ENCODE measurements at regions not wholly inside any gene's neighbourhood (a gene's known extent, or its start where the extent isn't known, plus 50 kb on each side); places are given as distances from the start of the nearest gene placed in this dataset.

DNA sequence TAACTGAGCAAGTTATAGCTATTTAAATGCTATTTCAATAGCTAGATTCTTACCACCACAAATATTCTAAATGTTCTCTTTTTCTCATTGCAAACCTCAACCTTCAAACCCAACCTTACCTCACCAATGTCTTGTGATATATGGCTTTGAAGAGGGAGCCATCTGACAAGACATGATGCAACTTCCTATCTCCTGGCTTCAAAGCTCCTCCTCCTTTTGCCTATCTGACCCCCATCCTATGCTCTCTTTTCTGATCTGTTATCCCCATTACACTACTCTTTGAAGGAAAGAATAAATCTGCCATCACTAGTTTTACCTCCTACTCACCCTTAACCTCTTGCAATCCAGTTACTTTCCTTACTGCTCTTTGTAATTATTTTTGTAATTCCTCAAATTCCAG, 235.6 kb upstream of the ZSWIM2 start:
- Histone ChIP-seq H3K27me3 (ENCODE audit: low read depth, low read length) (no peaks in the 10 kb centered on the region), H2AFZ (ENCODE audit: low read depth, low read length) (no peak overlapping the region), H3K27ac (ENCODE audit: low read length) (no peak overlapping the region), H3K4me2 (ENCODE audit: low read length) (no peak overlapping the region), H3K9ac (ENCODE audit: low read length) (no peak overlapping the region), H3K79me2 (ENCODE audit: low read length) (no peaks in the 10 kb centered on the region), H3K9me3 (ENCODE audit: insufficient read depth, low read length) (no peaks in the 10 kb centered on the region), H3K4me1 (ENCODE audit: low read length) (no peaks in the 10 kb centered on the region), H4K20me1 (ENCODE audit: insufficient read depth, low read length) (no peaks in the 10 kb centered on the region), H3K36me3 (replicated peaks; ENCODE audit: low read depth, low read length) (no peaks in the 10 kb centered on the region), H3K4me3 (ENCODE audit: low read length) (no peak overlapping the region)
- TF ChIP-seq CTCF (IDR thresholded peaks at IDR 0.05; ENCODE audit: low read depth, low read length) = no peak

- Histone ChIP-seq H3K4me2 (ENCODE audit: low read length) (no peak overlapping the region), H3K36me3 (replicated peaks; ENCODE audit: low read depth, low read length) (no peaks in the 10 kb centered on the region), H3K27ac (ENCODE audit: low read length) (no peak overlapping the region), H3K79me2 (ENCODE audit: low read length) (no peaks in the 10 kb centered on the region), H3K9ac (ENCODE audit: low read length) (no peak overlapping the region), H3K4me3 (ENCODE audit: low read length) (no peak overlapping the region), H3K27me3 (ENCODE audit: low read depth, low read length) (no peaks in the 10 kb centered on the region), H4K20me1 (ENCODE audit: insufficient read depth, low read length) (no peaks in the 10 kb centered on the region), H3K9me3 (ENCODE audit: insufficient read depth, low read length) (no peaks in the 10 kb centered on the region), H2AFZ (ENCODE audit: low read depth, low read length) (no peak overlapping the region), H3K4me1 (ENCODE audit: low read length) (no peaks in the 10 kb centered on the region)
- TF ChIP-seq EZH2phosphoT487 (IDR thresholded peaks at IDR 0.05; ENCODE audit: low read depth) = no peak
- TF ChIP-seq CTCF (IDR thresholded peaks at IDR 0.05; ENCODE audit: low read depth, low read length) = no peak
These were observed 232.5 kb upstream of the ZSWIM2 start for GRCh38 chr2:187081461-187081860.

GRCh38 chr2:187079901-187080300, 230.9 kb upstream of the ZSWIM2 start:
- Histone ChIP-seq H3K27me3 (ENCODE audit: low read depth, low read length) (no peaks in the 10 kb centered on the region), H3K4me2 (ENCODE audit: low read length) (no peak overlapping the region), H3K27ac (ENCODE audit: low read length) (no peak overlapping the region), H3K36me3 (replicated peaks; ENCODE audit: low read depth, low read length) (no peaks in the 10 kb centered on the region), H4K20me1 (ENCODE audit: insufficient read depth, low read length) (no peaks in the 10 kb centered on the region), H3K9me3 (ENCODE audit: insufficient read depth, low read length) (no peaks in the 10 kb centered on the region), H3K4me1 (ENCODE audit: low read length) (no peaks in the 10 kb centered on the region), H3K4me3 (ENCODE audit: low read length) (no peak overlapping the region), H3K79me2 (ENCODE audit: low read length) (no peaks in the 10 kb centered on the region), H3K9ac (ENCODE audit: low read length) (no peak overlapping the region), H2AFZ (ENCODE audit: low read depth, low read length) (no peak overlapping the region)
- TF ChIP-seq CTCF (IDR thresholded peaks at IDR 0.05; ENCODE audit: low read depth, low read length) = no peak
- no peak for TF ChIP-seq EZH2phosphoT487 (IDR thresholded peaks at IDR 0.05; ENCODE audit: low read depth)

- Histone ChIP-seq H4K20me1 (ENCODE audit: insufficient read depth, low read length) (no peaks in the 10 kb centered on the region), H3K4me1 (ENCODE audit: low read length) (no peaks in the 10 kb centered on the region), H3K4me2 (ENCODE audit: low read length) (no peak overlapping the region), H2AFZ (ENCODE audit: low read depth, low read length) (no peak overlapping the region), H3K27me3 (ENCODE audit: low read depth, low read length) (no peaks in the 10 kb centered on the region), H3K4me3 (ENCODE audit: low read length) (no peak overlapping the region), H3K9ac (ENCODE audit: low read length) (no peak overlapping the region), H3K79me2 (ENCODE audit: low read length) (no peaks in the 10 kb centered on the region), H3K9me3 (ENCODE audit: insufficient read depth, low read length) (no peaks in the 10 kb centered on the region), H3K36me3 (replicated peaks; ENCODE audit: low read depth, low read length) (no peaks in the 10 kb centered on the region), H3K27ac (ENCODE audit: low read length) (no peak overlapping the region)
- TF ChIP-seq CTCF (IDR thresholded peaks at IDR 0.05; ENCODE audit: low read depth, low read length) (no peak), EZH2phosphoT487 (IDR thresholded peaks at IDR 0.05; ENCODE audit: low read depth) (no peak)
These were observed 229.3 kb upstream of the ZSWIM2 start for GRCh38 chr2:187078297-187078696.

All from OCI-LY3 (cell line).